Fibroblast of mammary gland (primary cell): ENCODE measurements at regions not wholly inside any gene's neighbourhood (a gene's known extent, or its start where the extent isn't known, plus 50 kb on each side); places are given as distances from the start of the nearest gene placed in this dataset.
"Not testable (repeated sequence)": the region's sequence is repeated elsewhere in the genome, so short reads cannot be mapped to it uniquely, and the experiment has no call there.

Experiments used
- DNase-seq: peaks from one replicate; pipeline ENCODE4 v3.0.0-alpha.2; 2010; ENCODE audit warnings: low read depth
- H3K4me3 ChIP-seq: 2 replicates; pipeline ENCODE4 v1.5.1; 2011; ENCODE audit warnings: low read depth, mild to moderate bottlenecking, low read length, moderate library complexity; ENCODE audit not compliant: control insufficient read depth
- CTCF ChIP-seq: conservative IDR thresholded peaks from 2 replicates; pipeline ENCODE4 v1.5.1; 2011; ENCODE audit warnings: low read depth, low read length, inconsistent platforms; ENCODE audit not compliant: control insufficient read depth, insufficient read depth

GRCh38 chr15:31502541-31503229 lies 176.1 kb downstream of the KLF13 start:
- TF ChIP-seq CTCF = no peak
- no peak overlapping the region for H3K4me3 ChIP-seq
- no peak for DNase-seq

- no peak for TF ChIP-seq CTCF
- DNase-seq = no peak
- no peak overlapping the region for H3K4me3 ChIP-seq
These were observed 176.6 kb downstream of the KLF13 start for GRCh38 chr15:31503256-31503655.

- no peak overlapping the region for H3K4me3 ChIP-seq
- DNase-seq = no peak
- no peak for TF ChIP-seq CTCF
These were observed 177.3 kb downstream of the KLF13 start for GRCh38 chr15:31503758-31504461.

GRCh38 chr15:31504462-31504839 lies 177.8 kb downstream of the KLF13 start:
- H3K4me3 ChIP-seq = no peak overlapping the region
- DNase-seq = no peak
- TF ChIP-seq CTCF = no peak

- not testable (repeated sequence) for H3K4me3 ChIP-seq, DNase-seq
These were observed 180.9 kb downstream of the KLF13 start for GRCh38 chr15:31507573-31507972.

- no peak overlapping the region for H3K4me3 ChIP-seq
- no peak for DNase-seq
- no peak for TF ChIP-seq CTCF
These were observed 182.0 kb downstream of the KLF13 start for GRCh38 chr15:31508656-31509055.

GRCh38 chr15:31510057-31510456 lies 183.4 kb downstream of the KLF13 start:
- TF ChIP-seq CTCF = no peak
- DNase-seq = no peak
- H3K4me3 ChIP-seq = no peak overlapping the region
